Left ventricle myocardium inferior (tissue), 1 donor: ENCODE measurements at regions not wholly inside any gene's neighbourhood (a gene's known extent, or its start where the extent isn't known, plus 50 kb on each side); places are given as distances from the start of the nearest gene placed in this dataset.
A peak's percentile ranks its signal among the peaks of the same experiment; 100 is the strongest.

Experiments
- DNase-seq: peaks from one replicate; pipeline ENCODE4 v3.0.0-alpha.2; 2020
- H3K27ac ChIP-seq: fragments of 200-600 bp; replicated peaks from 2 replicates; pipeline ENCODE4 v1.8.0; 2021
- H3K27me3 ChIP-seq: fragments of 200-600 bp; 2 replicates; pipeline ENCODE4 v1.8.0; 2021; ENCODE audit warnings: low read depth
- H3K36me3 ChIP-seq: fragments of 200-600 bp; 2 replicates; pipeline ENCODE4 v1.8.0; 2021
- H3K4me1 ChIP-seq: fragments of 200-600 bp; 2 replicates; pipeline ENCODE4 v1.8.0; 2021
- H3K4me3 ChIP-seq: fragments of 200-600 bp; 2 replicates; pipeline ENCODE4 v1.8.0; 2021; ENCODE audit warnings: mild to moderate bottlenecking, moderate library complexity
- H3K9me3 ChIP-seq: fragments of 200-600 bp; replicated peaks from 2 replicates; pipeline ENCODE4 v1.8.0; 2021
- intact Hi-C: fragments of 100-400 bp; cut with micrococcal nuclease; formaldehyde crosslinking; loops from one replicate; pipeline ENCODE4 v1.11.0; 2022
- TF ChIP-seq, protein P1 (sequence below): fragments of 200-600 bp; IDR thresholded peaks from 2 replicates; pipeline ENCODE4 v1.8.0; 2021; ENCODE audit warnings: antibody characterized with exemption, mild to moderate bottlenecking, borderline replicate concordance
- donor health status: DM: no; HTN: yes; CAD: no; lungs with severe emphysema.

GRCh38 chr1:25033828-25034705, 104.0 kb upstream of the RUNX3 start:
- peak; percentile 46 for DNase-seq
- H3K9me3 ChIP-seq: no peaks in the 10 kb centered on the region
- no peak overlapping the region for H3K27ac ChIP-seq
- H3K27me3 ChIP-seq: peaks cover 32% of the 10 kb centered on the region
- intact Hi-C loops: no loop called here
- no peak overlapping the region for H3K4me3 ChIP-seq
- no peaks in the 10 kb centered on the region for H3K36me3 ChIP-seq
- H3K4me1 ChIP-seq: no peaks in the 10 kb centered on the region
- TF ChIP-seq, protein P1, sequence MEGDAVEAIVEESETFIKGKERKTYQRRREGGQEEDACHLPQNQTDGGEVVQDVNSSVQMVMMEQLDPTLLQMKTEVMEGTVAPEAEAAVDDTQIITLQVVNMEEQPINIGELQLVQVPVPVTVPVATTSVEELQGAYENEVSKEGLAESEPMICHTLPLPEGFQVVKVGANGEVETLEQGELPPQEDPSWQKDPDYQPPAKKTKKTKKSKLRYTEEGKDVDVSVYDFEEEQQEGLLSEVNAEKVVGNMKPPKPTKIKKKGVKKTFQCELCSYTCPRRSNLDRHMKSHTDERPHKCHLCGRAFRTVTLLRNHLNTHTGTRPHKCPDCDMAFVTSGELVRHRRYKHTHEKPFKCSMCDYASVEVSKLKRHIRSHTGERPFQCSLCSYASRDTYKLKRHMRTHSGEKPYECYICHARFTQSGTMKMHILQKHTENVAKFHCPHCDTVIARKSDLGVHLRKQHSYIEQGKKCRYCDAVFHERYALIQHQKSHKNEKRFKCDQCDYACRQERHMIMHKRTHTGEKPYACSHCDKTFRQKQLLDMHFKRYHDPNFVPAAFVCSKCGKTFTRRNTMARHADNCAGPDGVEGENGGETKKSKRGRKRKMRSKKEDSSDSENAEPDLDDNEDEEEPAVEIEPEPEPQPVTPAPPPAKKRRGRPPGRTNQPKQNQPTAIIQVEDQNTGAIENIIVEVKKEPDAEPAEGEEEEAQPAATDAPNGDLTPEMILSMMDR: no peak

DNA sequence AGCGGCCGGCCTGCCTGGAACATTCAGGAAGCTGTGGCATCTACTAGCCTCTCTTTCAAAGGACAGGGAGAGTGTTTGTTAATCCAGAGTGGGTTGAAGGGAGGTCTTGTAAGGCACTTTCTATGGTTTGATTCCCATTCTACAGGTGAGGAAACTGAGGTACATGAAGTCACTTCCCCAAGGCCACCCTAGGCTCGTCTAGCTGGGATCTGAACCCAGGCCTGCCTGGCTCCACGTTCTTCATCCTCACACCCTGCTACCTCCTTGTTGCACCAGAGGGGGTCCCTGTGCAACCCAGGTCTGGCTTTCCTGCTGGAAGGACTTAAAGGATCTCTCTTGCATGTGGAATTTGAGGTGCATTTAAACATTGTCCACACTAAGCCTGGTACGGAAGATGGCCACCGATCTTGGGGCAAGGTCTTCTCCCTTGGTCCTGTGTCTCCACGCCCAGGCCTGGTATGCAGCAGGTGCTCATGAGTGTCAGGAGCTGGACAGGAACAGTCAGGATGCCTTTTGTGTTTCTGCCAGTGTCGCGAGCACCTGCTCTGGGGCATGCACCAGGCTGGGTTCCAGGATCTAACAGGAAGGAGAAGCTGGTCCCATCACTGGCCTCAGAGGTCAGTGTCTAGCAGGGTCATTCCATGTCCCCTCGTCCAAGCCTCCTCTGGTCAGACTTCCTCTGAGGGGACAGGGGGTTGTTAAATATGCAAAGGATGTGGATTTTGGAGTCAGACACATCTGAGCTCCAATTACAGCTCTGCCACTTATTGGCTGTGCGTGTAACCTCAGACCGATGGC, 103.2 kb upstream of the RUNX3 start:
- Histone ChIP-seq H3K27me3 (peaks cover 30% of the 10 kb centered on the region), H3K4me1 (no peaks in the 10 kb centered on the region), H3K36me3 (no peaks in the 10 kb centered on the region), H3K9me3 (no peaks in the 10 kb centered on the region), H3K4me3 (no peak overlapping the region), H3K27ac (no peak overlapping the region)
- intact Hi-C loops: no loop called here
- TF ChIP-seq, protein P1: no peak
- no peak for DNase-seq

- Histone ChIP-seq H3K9me3 (no peaks in the 10 kb centered on the region), H3K36me3 (no peaks in the 10 kb centered on the region), H3K27me3 (peaks cover 37% of the 10 kb centered on the region), H3K4me3 (no peak overlapping the region), H3K27ac (no peak overlapping the region), H3K4me1 (no peaks in the 10 kb centered on the region)
- TF ChIP-seq, protein P1: no peak
- intact Hi-C loops: no loop called here
- DNase-seq: peak; percentile 42
Observed at GRCh38 chr1:25031966-25032667, 102.0 kb upstream of the RUNX3 start.

DNA sequence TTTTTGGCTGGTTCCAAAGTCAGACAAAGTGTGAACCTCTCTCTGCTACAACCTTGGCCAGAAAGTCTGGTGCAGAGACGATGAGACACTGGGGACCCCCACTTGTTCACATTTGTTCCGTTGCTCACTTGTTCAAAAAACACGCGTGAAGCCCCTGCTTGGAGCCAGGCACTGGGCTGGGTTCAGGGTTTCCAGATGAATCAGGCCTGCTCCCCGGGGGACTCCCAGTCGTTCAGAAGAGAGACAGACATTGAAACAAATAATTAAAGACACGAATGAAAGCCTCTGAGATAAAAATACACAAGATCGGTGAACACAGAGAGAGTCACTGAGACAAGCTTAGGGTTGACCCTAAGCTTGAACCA, 101.5 kb upstream of the RUNX3 start:
- intact Hi-C loops: no loop called here

More for the DNA sequence above, 101.5 kb upstream of the RUNX3 start:
- Histone ChIP-seq H3K9me3 (no peaks in the 10 kb centered on the region), H3K27ac (no peak overlapping the region), H3K4me3 (no peak overlapping the region), H3K4me1 (no peaks in the 10 kb centered on the region), H3K27me3 (peaks cover 37% of the 10 kb centered on the region), H3K36me3 (no peaks in the 10 kb centered on the region)
- DNase-seq: no peak
- TF ChIP-seq, protein P1: no peak
